Kidney (tissue), 13 donors: ENCODE measurements at regions not wholly inside any gene's neighbourhood (a gene's known extent, or its start where the extent isn't known, plus 50 kb on each side); places are given as distances from the start of the nearest gene placed in this dataset.

Experiments
- DNase-seq, 5 donors: peaks; one replicate each; pipeline ENCODE4 v3.0.0-alpha.2; 2013 to 2020
- FAIRE-seq: peaks from 2 replicates; lab custom pipeline; 2012; peaks lifted over from hg19 to GRCh38; lab: Jason Lieb, UNC
- H3K27ac ChIP-seq, 2 donors: one replicate each; pipeline ENCODE4 v1.7.0; 2013; ENCODE audit warnings: low read depth in 2 of 2, low read length in 2 of 2, inconsistent platforms in 1 of 2
- H3K27me3 ChIP-seq: one replicate; pipeline ENCODE4 v1.7.1; 2013; ENCODE audit warnings: low read length, inconsistent platforms; ENCODE audit not compliant: control insufficient read depth, insufficient read depth
- H3K36me3 ChIP-seq, 3 donors: one replicate each; pipeline versions ENCODE4 v1.7.0 to v1.7.1; 2013; ENCODE audit warnings: low read length in 3 of 3, control low read depth in 1 of 3, inconsistent platforms in 1 of 3; ENCODE audit not compliant: insufficient read depth in 3 of 3, control insufficient read depth in 2 of 3
- H3K4me1 ChIP-seq, 3 donors: one replicate each; pipeline versions ENCODE4 v1.7.0 to v1.7.1; 2013; ENCODE audit warnings: low read length in 3 of 3, inconsistent platforms in 1 of 3, low read depth in 1 of 3; ENCODE audit not compliant: control insufficient read depth in 2 of 3, insufficient read depth in 2 of 3
- H3K4me3 ChIP-seq, 3 donors: one replicate each; pipeline versions ENCODE4 v1.7.0 to v1.8.1; 2013; ENCODE audit warnings: low read length in 3 of 3, control low read depth in 1 of 3, inconsistent platforms in 1 of 3
- H3K9ac ChIP-seq, 3 donors: one replicate each; pipeline versions ENCODE4 v1.7.0 to v1.7.1; 2013; ENCODE audit warnings: low read length in 3 of 3, control low read depth in 1 of 3, inconsistent platforms in 1 of 3
- H3K9me3 ChIP-seq, 3 donors: one replicate each; pipeline versions ENCODE4 v1.7.0 to v1.7.1; 2013; ENCODE audit warnings: low read length in 3 of 3, control low read depth in 1 of 3, inconsistent platforms in 1 of 3; ENCODE audit not compliant: control insufficient read depth in 2 of 3, insufficient read depth in 1 of 3
- CTCF ChIP-seq: IDR thresholded peaks from 3 replicates; pipeline ENCODE4 v1.5.1; 2012; ENCODE audit warnings: mild to moderate bottlenecking, moderate library complexity, borderline replicate concordance; ENCODE audit not compliant: insufficient read depth; ENCODE audit errors: extremely low read depth
- intact Hi-C: fragments of 100-400 bp; cut with DNase I; formaldehyde crosslinking; loops from one replicate; pipeline ENCODE4 v1.11.1; 2022
- donor health status: control.
- donor health status: control.
- donor health status: control.
- donor health status: control.
- donor health status: control.
- donor health status: DM: yes; HTN: yes; CAD: no.
- donor health status: Normal renal cell carcinoma (clear cell type).

GRCh38 chr6:114989279-114989964 lies 646.6 kb upstream of the HS3ST5 start:
- no peaks in the 10 kb centered on the region for H3K27me3 ChIP-seq
- H3K27ac ChIP-seq = no peak overlapping the region
- no peaks in the 10 kb centered on the region for H3K4me1 ChIP-seq
- H3K9me3 ChIP-seq = no peaks in the 10 kb centered on the region
- no peak overlapping the region for H3K9ac ChIP-seq
- no peak for DNase-seq
- no peaks in the 10 kb centered on the region for H3K36me3 ChIP-seq
- no peak for TF ChIP-seq CTCF
- intact Hi-C loops = no loop called here
- no peak for FAIRE-seq
- H3K4me3 ChIP-seq = no peak overlapping the region

- no peak for FAIRE-seq
- intact Hi-C loops = no loop called here
Measured at GRCh38 chr6:114987281-114987680, 644.5 kb upstream of the HS3ST5 start.

GRCh38 chr6:114955363-114955762 lies 612.5 kb upstream of the HS3ST5 start:
- no peak for FAIRE-seq
- Histone ChIP-seq H3K9me3 (peaks cover 0 to 2% (median 0%) of the 10 kb centered on the region in 3 donors), H3K27ac (no peak overlapping the region), H3K4me3 (no peak overlapping the region), H3K9ac (no peak overlapping the region), H3K4me1 (no peaks in the 10 kb centered on the region), H3K27me3 (no peaks in the 10 kb centered on the region), H3K36me3 (no peaks in the 10 kb centered on the region)
- no peak for DNase-seq
- intact Hi-C loops = no loop called here
- TF ChIP-seq CTCF = no peak

More at GRCh38 chr6:114987281-114987680, 644.5 kb upstream of the HS3ST5 start:
- Histone ChIP-seq H3K4me3 (no peak overlapping the region), H3K36me3 (no peaks in the 10 kb centered on the region), H3K4me1 (no peaks in the 10 kb centered on the region), H3K27me3 (no peaks in the 10 kb centered on the region), H3K27ac (no peak overlapping the region), H3K9me3 (no peaks in the 10 kb centered on the region), H3K9ac (no peak overlapping the region)
- no peak for DNase-seq
- no peak for TF ChIP-seq CTCF
